DMS53 treated with DMSO at 0.1 percent for 48 hours (cell line): ENCODE measurements at regions not wholly inside any gene's neighbourhood (a gene's known extent, or its start where the extent isn't known, plus 50 kb on each side); places are given as distances from the start of the nearest gene placed in this dataset.
"Not testable (repeated sequence)": the region's sequence is repeated elsewhere in the genome, so short reads cannot be mapped to it uniquely, and the experiment has no call there.

Source experiments
- DNase-seq: peaks from one replicate; lab custom pipeline; 2025; ENCODE audit not compliant: unreplicated experiment; lab: John Stamatoyannopoulos, UW

GRCh38 chr16:72657791-72658190, 390.1 kb downstream of the ZFHX3 start:
- no peak for DNase-seq

DNA sequence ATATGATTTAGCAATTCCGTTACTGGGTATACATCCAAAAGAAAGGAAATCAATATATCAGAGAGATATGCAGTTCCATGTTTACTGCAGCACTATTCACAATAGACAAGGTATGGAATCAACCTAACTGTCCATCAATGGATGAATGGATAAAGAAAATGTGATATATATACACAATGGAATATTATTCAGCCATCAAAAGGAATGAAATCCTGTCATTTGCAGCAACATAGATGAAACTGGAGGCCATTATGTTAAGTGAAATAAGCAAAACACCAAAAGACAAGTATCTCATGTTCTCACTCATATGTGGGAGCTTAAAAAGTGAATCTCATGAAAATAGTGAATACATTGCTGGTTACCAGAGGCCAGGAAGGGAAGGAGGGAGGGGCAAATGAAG, 390.8 kb downstream of the ZFHX3 start:
- no peak for DNase-seq

DNA sequence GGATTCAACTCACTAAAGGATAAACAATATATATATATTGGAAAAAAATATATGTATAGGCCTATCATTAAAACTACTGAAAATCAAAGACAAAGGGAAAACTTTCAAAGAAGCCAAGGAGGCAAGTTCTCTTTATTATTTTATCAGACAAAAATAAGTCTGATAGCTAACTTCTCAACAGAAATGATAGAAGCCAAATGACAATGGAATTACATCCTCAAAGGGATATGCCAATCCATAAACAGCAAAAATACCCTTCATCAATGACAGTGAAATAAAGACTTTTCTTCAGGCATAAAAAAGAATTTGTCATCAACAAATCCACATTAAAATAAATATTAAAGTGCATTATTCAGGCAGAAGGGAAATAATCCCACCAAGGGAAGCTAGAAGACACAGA, 393.4 kb downstream of the ZFHX3 start:
- no peak for DNase-seq

GRCh38 chr16:72649254-72649944, 398.5 kb downstream of the ZFHX3 start:
- DNase-seq: no peak

DNA sequence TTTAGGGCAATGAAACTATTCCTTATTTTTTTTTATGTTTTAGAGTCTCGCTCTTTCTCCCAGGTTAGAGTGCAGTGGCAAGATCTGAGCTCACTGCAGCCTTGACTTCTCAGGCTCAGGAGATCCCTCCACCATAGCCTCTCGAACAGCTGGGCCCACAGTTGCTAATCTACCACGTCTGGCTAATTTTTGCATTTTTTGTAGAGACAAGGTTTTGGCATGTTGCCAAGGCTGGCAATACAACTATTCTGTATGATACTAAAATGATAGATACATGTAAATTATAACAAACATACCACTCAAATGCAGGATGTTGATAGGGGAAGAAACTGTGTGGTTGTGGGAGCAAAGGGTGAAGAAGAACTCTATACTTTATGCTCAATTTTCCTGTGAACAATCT, 401.3 kb downstream of the ZFHX3 start:
- DNase-seq: no peak

GRCh38 chr16:72645538-72645937, 402.4 kb downstream of the ZFHX3 start:
- no peak for DNase-seq

- DNase-seq: no peak
Observed at GRCh38 chr16:72644911-72645310, 403.0 kb downstream of the ZFHX3 start.

DNA sequence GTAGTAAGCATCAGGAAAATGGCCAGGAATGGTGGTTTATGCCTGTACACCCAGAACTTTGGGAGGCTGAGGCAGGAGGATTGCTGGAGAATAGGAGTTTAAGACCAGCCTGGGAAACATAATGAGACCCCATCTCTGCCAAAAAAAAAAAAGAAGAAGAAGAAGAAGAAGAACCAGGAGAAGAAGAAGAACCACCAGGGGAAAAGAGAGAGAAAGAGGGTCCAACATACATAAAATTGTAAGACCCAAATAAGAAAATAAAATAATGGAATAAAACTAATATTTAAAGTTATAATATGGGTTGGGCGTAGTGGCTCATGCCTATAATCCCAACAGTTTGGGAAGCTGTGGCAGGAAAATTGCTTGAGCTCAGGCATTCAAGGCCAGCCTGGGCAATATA, 408.4 kb downstream of the ZFHX3 start:
- no peak for DNase-seq

DNA sequence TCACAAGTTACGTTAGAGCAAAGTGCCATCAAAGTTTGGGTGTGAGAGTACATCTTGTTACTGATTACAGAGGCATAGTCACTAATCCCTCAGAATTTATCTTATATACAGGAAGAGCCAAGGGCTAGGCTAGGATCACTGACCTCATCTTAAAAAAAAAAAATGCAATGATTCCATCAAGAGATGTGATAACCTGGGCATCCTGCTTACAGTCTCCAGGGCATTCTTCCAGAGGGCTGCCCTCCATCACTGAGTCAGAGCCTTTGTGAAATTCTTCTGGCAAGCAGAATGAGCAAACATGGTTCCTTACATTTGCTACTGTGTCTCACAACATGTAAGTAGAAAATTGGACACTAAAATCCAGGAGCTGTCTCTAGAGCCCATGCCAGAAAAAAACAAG, 410.6 kb downstream of the ZFHX3 start:
- DNase-seq: no peak

GRCh38 chr16:72635694-72636093, 412.2 kb downstream of the ZFHX3 start:
- DNase-seq: no peak

DNA sequence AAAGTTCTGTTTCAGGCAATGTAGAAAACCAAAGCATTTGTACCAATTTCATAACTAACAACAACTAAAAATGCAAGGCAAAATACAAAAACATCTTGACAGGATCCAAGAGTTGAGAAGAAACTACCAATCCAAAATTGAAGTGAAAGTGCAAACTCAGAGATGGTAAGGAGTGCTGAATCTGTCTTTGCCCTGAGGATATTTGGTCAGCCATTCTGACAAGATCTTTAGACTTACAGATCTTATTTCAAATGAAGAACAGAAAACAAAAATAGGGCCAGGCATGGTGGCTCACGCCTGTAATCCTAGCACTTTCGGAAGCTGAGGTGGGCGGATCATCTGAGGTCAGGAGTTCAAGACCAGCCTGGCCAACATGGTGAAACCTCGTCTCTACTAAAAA, 412.8 kb downstream of the ZFHX3 start:
- DNase-seq: no peak

- DNase-seq: not testable (repeated sequence)
Observed at GRCh38 chr16:72627182-72627896, 420.6 kb downstream of the ZFHX3 start.

GRCh38 chr16:72626623-72627022, 421.3 kb downstream of the ZFHX3 start:
- no peak for DNase-seq

- DNase-seq: no peak
Observed at GRCh38 chr16:72621651-72622050, 426.3 kb downstream of the ZFHX3 start.

DNA sequence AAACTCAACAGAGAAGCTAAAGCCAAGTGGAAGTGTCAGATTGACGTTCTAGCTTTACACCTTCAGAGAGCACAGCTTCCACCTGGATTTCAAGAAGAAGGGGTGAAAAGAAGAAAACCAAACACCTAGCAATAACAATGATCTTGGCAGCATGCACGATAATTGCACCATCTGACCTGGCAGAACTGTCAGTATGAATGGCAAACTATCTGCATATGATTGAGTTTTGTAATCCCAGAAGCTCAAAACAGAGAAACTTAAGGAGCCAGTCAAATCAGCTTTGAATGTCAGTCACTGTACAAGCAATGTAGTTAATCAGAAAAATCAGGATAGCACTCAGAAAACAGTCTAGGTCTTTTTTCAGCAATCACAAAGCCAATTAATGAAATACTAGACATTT, 427.1 kb downstream of the ZFHX3 start:
- DNase-seq: no peak

DNA sequence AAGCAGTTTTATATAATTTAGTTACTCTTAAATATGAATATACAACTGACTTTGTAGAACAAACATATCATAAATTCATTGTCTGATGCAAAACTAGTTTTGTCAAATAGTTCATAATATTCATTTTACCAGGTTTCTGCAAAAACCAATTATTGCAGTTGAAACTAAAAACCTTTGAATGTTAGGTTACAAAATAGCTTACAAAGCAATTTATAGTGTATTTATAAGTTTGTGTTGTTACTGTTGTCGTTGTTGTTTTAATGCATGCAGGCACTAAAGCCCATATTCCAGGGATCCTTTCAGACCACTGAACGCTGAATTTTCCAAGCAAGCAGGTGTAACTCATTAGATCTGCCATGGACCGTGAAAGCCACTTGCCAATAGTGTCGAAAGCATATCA, 427.6 kb downstream of the ZFHX3 start:
- no peak for DNase-seq

GRCh38 chr16:72615856-72616255, 432.1 kb downstream of the ZFHX3 start:
- no peak for DNase-seq

- DNase-seq: no peak
Observed at GRCh38 chr16:72612718-72613117, 435.2 kb downstream of the ZFHX3 start.

- no peak for DNase-seq
Observed at GRCh38 chr16:72612256-72612655, 435.7 kb downstream of the ZFHX3 start.

DNA sequence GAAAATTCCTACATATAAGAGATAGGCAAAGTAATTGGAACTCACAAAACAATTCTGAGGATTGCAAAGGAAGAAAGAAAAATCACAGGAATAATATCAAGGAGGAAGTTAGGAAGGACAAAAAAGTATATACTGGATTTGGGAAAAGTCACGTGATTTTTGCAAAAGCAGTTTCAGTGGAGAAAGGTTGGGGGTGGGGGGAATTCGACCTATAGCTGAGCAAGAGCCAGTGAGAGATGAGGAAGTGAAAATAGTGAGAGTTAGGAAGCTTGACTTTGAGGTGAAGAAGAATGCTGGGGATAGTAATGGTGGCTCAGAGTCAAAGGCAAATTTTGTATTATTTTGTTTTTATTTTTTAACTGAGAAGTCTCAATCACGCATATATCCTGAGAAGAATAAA, 438.0 kb upstream of the PMFBP1 start:
- DNase-seq: no peak

DNA sequence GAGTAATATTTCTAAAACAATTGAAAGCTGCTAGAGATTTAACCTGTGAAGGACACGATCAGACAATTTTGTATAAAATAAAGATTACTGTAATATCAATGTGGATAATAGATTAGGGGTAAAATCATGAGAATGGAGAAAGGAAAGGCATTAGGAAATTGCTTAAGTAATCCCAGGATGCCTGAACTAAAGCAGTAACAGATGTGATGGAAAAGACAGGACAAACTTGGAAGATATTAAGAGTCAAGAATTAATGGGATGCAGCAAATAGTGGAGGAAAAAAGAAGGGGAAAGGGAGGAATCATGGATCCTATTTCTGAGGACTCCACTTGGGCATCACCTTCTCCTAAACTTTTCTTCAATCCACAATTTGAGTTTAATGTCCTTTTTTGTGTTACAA, 437.1 kb upstream of the PMFBP1 start:
- DNase-seq: no peak

DNA sequence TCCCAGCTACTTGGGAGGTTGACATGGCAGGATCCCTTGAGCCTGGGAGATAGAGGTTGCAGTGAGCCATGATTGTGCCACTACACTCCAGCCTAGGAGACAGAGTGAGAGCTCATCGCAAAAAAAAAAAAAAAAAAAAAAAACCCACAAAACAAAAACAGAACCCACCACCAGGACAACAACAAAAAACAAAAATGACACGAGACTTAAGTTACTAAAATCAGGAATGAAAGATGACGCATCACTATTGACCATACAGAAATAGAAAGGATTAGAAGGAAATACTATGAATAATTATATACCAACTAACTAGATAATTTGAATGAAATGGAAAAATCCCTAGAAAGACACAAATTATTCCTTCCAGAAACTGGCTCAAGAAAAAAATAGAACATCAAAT, 432.4 kb upstream of the PMFBP1 start:
- DNase-seq: no peak

DNA sequence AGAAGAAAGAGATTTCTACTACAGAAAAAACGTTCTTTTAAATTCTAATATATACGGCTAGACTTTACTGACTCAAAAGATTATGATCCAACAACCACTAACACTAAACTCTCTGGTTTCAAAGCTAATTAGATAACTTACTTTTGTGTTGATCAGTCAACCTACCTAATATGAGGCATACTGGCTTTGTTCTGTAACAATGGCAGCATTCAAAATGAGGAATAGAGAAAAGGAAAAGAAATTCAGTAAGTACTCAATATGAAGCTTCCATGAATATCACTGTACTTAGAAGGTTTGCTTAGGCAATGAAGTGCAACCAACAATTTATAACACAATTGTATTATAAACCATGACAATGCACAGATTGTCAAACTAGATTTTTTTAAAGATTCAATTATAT, 430.5 kb upstream of the PMFBP1 start:
- no peak for DNase-seq
